Lower leg skin (tissue), 3 donors: ENCODE measurements at regions not wholly inside any gene's neighbourhood (a gene's known extent, or its start where the extent isn't known, plus 50 kb on each side); places are given as distances from the start of the nearest gene placed in this dataset.

Experiments used
- CTCF ChIP-seq, 3 donors: fragments of 450-650 bp; IDR thresholded peaks; one replicate each; pipeline ENCODE4 v1.5.1; 2016; ENCODE audit warnings: antibody characterized with exemption in 3 of 3, mild to moderate bottlenecking in 3 of 3, moderate library complexity in 2 of 3
- POLR2A ChIP-seq, 2 donors: fragments of 450-650 bp; IDR thresholded peaks; one replicate each; pipeline ENCODE4 v1.6.1; 2016 to 2017; ENCODE audit warnings: antibody characterized with exemption in 2 of 2, mild to moderate bottlenecking in 1 of 2, moderate library complexity in 1 of 2

GRCh38 chr6:102438171-102438570 is 1044.7 kb downstream of the GRIK2 start:
- TF ChIP-seq POLR2A (IDR thresholded peaks at IDR 0.05) (no peak), CTCF (IDR thresholded peaks at IDR 0.05) (no peak)
